22Rv1 (cell line): ENCODE measurements at regions not wholly inside any gene's neighbourhood (a gene's known extent, or its start where the extent isn't known, plus 50 kb on each side); places are given as distances from the start of the nearest gene placed in this dataset.

Source experiments
- CTCF ChIP-seq: fragments of 450-650 bp; IDR thresholded peaks from 2 replicates; pipeline ENCODE4 v1.5.1; 2017; ENCODE audit warnings: mild to moderate bottlenecking
- ZFX ChIP-seq: fragments of 450-650 bp; IDR thresholded peaks from 2 replicates; pipeline ENCODE4 v1.6.1; 2017; ENCODE audit warnings: antibody characterized with exemption, borderline replicate concordance

GRCh38 chr13:107358866-107359265 lies 790.9 kb upstream of the ARGLU1 start:
- no peak for TF ChIP-seq CTCF
- TF ChIP-seq ZFX = no peak
